GM23248 (cell line): ENCODE measurements at regions not wholly inside any gene's neighbourhood (a gene's known extent, or its start where the extent isn't known, plus 50 kb on each side); places are given as distances from the start of the nearest gene placed in this dataset.
"Not testable (repeated sequence)": the region's sequence is repeated elsewhere in the genome, so short reads cannot be mapped to it uniquely, and the experiment has no call there.

ENCODE experiments used
- EZH2 ChIP-seq: fragments of 200-600 bp; sonication (generic); IDR thresholded peaks from 2 replicates; pipeline ENCODE4 v1.6.1; 2018; ENCODE audit warnings: antibody characterized with exemption, mild to moderate bottlenecking; ENCODE audit not compliant: insufficient read depth, poor library complexity, severe bottlenecking
- EZH2phosphoT487 ChIP-seq: fragments of 200-600 bp; sonication (generic); IDR thresholded peaks from 2 replicates; pipeline ENCODE4 v1.6.1; 2018; ENCODE audit warnings: antibody characterized with exemption, moderate library complexity, mild to moderate bottlenecking, low read depth; ENCODE audit not compliant: insufficient read depth

DNA sequence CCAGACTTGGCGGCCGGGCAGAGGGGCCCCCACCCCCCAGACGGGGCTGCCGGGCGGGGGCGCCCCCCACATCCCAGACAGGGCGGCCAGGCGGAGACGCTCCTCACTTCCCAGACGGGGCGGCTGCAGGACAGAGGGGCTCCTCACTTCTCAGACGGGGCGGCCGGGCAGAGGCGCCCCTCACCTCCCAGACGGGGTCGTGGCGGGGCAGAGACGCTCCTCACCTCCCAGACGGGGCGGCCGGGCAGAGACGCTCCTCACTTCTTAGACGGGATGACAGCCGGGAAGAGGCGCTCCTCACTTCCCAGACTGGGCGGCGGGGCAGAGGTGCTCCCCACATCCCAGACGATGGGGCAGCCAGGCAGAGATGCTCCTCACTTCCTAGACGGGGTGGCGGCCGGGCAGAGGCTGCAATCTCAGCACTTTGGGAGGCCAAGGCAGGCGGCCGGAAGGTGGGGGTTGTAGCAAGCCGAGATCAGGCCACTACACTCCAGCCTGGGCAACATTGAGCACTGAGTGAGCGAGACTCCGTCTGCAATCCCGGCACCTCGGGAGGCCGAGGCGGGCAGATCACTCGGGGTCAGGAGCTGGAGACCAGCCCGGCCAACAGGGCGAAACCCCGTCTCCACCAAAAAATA, 79.0 kb upstream of the TBX5 start:
- not testable (repeated sequence) for TF ChIP-seq EZH2phosphoT487, EZH2
